ENCODE measurements at regions not wholly inside any gene's neighbourhood (a gene's known extent, or its start where the extent isn't known, plus 50 kb on each side); places are given as distances from the start of the nearest gene placed in this dataset.

DNA sequence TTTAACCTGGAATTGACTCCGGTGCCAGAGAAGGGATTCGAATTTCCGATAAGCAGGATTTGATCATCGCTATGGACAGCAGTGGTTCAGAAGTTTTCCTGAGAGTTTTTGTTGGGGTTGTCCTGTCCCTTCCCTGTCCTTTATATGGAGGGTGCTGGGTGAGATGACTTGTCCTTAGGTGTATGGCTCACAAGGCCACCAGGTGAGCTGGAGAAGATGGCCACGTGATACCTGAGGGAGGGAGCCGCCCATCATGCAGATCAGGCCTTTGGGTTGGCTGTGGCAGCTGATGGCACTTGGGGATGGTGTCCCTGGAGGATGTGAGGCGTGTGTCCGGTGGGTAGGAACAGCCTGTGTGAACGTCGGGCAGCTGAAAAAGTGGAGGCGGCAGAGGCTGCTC is 187.7 kb downstream of the PTPN20 start:
- H3K27ac ChIP-seq = no peak overlapping the region
- H3K9ac ChIP-seq = no peak overlapping the region
- H3K36me3 ChIP-seq (ENCODE audit: insufficient read depth) = no peaks in the 10 kb centered on the region
- H2AFZ ChIP-seq (ENCODE audit: low read depth) = no peak overlapping the region
- H4K20me1 ChIP-seq (ENCODE audit: insufficient read depth) = no peaks in the 10 kb centered on the region
- H3K4me1 ChIP-seq (ENCODE audit: low read depth, poor library complexity, severe bottlenecking) = no peaks in the 10 kb centered on the region
- H3K4me3 ChIP-seq (IDR thresholded peaks at IDR 0.05; ENCODE audit: insufficient read depth, low read depth, low read length) = no peak overlapping the region
- no peaks in the 10 kb centered on the region for H3K79me2 ChIP-seq (ENCODE audit: insufficient read depth, low read depth)
- no peak overlapping the region for H3K4me2 ChIP-seq
- TF ChIP-seq, protein P1, sequence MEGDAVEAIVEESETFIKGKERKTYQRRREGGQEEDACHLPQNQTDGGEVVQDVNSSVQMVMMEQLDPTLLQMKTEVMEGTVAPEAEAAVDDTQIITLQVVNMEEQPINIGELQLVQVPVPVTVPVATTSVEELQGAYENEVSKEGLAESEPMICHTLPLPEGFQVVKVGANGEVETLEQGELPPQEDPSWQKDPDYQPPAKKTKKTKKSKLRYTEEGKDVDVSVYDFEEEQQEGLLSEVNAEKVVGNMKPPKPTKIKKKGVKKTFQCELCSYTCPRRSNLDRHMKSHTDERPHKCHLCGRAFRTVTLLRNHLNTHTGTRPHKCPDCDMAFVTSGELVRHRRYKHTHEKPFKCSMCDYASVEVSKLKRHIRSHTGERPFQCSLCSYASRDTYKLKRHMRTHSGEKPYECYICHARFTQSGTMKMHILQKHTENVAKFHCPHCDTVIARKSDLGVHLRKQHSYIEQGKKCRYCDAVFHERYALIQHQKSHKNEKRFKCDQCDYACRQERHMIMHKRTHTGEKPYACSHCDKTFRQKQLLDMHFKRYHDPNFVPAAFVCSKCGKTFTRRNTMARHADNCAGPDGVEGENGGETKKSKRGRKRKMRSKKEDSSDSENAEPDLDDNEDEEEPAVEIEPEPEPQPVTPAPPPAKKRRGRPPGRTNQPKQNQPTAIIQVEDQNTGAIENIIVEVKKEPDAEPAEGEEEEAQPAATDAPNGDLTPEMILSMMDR (conservative IDR thresholded peaks at IDR 0.05; ENCODE audit: low read depth, low read length) = no peak
- H3K27me3 ChIP-seq (ENCODE audit: insufficient read depth, low read depth) = no peaks in the 10 kb centered on the region

DNA sequence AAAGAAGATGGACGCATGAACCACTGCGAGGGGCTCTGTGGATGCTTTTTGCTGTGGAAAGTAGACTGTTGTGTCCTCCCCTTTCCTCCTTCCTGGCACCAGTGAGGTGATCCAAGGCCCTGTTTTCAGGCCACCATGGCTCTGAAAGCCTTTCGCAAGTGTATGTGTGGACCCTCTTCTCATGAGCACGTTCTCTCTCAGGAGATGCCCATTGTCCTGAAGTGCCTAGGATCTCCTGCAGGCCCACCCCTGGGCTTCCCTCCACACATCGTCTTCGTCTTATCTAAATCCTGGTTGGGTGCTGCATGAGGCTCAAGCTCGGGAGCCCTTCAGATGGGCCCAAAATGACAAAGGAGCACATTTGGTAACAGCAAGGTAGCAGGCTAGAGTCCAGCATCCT is 188.2 kb downstream of the PTPN20 start:
- no peaks in the 10 kb centered on the region for H3K4me1 ChIP-seq (ENCODE audit: low read depth, poor library complexity, severe bottlenecking)
- no peak overlapping the region for H3K4me3 ChIP-seq (IDR thresholded peaks at IDR 0.05; ENCODE audit: insufficient read depth, low read depth, low read length)
- no peak overlapping the region for H3K4me2 ChIP-seq
- H2AFZ ChIP-seq (ENCODE audit: low read depth) = no peak overlapping the region
- H3K36me3 ChIP-seq (ENCODE audit: insufficient read depth) = no peaks in the 10 kb centered on the region
- no peak overlapping the region for H3K9ac ChIP-seq
- H3K27ac ChIP-seq = no peak overlapping the region
- H3K27me3 ChIP-seq (ENCODE audit: insufficient read depth, low read depth) = no peaks in the 10 kb centered on the region
- no peaks in the 10 kb centered on the region for H3K79me2 ChIP-seq (ENCODE audit: insufficient read depth, low read depth)
- TF ChIP-seq, protein P1 (conservative IDR thresholded peaks at IDR 0.05; ENCODE audit: low read depth, low read length) = no peak
- no peaks in the 10 kb centered on the region for H4K20me1 ChIP-seq (ENCODE audit: insufficient read depth)

DNA sequence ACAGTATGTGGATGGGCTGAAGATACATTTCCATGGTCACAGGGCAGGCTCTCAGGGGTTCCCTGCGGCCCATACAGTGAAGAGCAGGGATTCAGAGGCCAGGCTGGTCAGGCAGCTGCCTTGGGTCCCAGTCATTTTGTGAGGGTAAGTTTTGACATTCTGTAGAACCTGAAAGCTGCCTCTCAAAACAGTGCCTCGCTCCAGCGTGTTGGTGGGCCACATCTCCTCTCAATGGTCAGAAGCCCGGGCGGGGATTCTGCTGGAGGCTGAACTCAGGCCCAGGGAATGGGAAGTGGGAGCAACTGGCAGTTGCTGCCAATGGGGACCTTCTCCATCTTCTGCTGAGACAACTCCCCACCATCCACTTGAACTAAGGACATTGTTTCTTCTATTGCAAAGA is 190.0 kb downstream of the PTPN20 start:
- no peak overlapping the region for H3K9ac ChIP-seq
- no peaks in the 10 kb centered on the region for H3K79me2 ChIP-seq (ENCODE audit: insufficient read depth, low read depth)
- no peaks in the 10 kb centered on the region for H3K27me3 ChIP-seq (ENCODE audit: insufficient read depth, low read depth)
- H3K4me3 ChIP-seq (IDR thresholded peaks at IDR 0.05; ENCODE audit: insufficient read depth, low read depth, low read length) = no peak overlapping the region
- no peak overlapping the region for H2AFZ ChIP-seq (ENCODE audit: low read depth)
- H3K4me1 ChIP-seq (ENCODE audit: low read depth, poor library complexity, severe bottlenecking) = no peaks in the 10 kb centered on the region
- no peak overlapping the region for H3K4me2 ChIP-seq
- TF ChIP-seq, protein P1 (conservative IDR thresholded peaks at IDR 0.05; ENCODE audit: low read depth, low read length) = no peak
- H3K27ac ChIP-seq = no peak overlapping the region
- no peaks in the 10 kb centered on the region for H4K20me1 ChIP-seq (ENCODE audit: insufficient read depth)
- H3K36me3 ChIP-seq (ENCODE audit: insufficient read depth) = no peaks in the 10 kb centered on the region

DNA sequence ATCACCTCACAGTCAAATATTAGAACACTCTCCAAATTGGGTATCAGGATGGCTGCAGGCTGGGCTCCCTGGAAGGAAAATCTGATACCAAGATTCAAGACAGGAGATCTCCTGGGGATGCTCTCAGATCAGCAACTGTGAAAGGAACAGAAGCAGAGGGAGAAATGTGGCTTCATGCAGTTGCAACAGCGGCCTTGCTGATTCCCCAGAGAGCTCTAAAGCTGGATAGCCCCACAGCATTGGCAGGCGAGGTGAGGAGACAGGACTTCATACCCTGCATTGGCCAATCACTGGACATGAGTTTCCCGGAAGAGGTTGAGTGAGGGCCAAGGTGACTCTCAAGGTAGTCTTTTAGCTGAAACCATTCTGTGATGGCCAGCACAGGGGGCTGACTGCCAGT is 190.6 kb downstream of the PTPN20 start:
- Histone ChIP-seq H3K27ac (no peak overlapping the region), H3K4me2 (no peak overlapping the region), H4K20me1 (ENCODE audit: insufficient read depth) (no peaks in the 10 kb centered on the region), H3K9ac (no peak overlapping the region), H2AFZ (ENCODE audit: low read depth) (no peak overlapping the region), H3K36me3 (ENCODE audit: insufficient read depth) (no peaks in the 10 kb centered on the region), H3K4me3 (IDR thresholded peaks at IDR 0.05; ENCODE audit: insufficient read depth, low read depth, low read length) (no peak overlapping the region), H3K27me3 (ENCODE audit: insufficient read depth, low read depth) (no peaks in the 10 kb centered on the region), H3K79me2 (ENCODE audit: insufficient read depth, low read depth) (no peaks in the 10 kb centered on the region), H3K4me1 (ENCODE audit: low read depth, poor library complexity, severe bottlenecking) (no peaks in the 10 kb centered on the region)
- TF ChIP-seq, protein P1 (conservative IDR thresholded peaks at IDR 0.05; ENCODE audit: low read depth, low read length) = no peak
